ENCODE measurements at regions not wholly inside any gene's neighbourhood (a gene's known extent, or its start where the extent isn't known, plus 50 kb on each side); places are given as distances from the start of the nearest gene placed in this dataset.

GRCh38 chr1:87969040-87969439 lies 640.4 kb downstream of the LMO4 start:
- H3K4me3 ChIP-seq = no peak overlapping the region
- no peaks in the 10 kb centered on the region for H3K79me2 ChIP-seq (ENCODE audit: control insufficient read depth, insufficient read depth, low read length)
- CTCF ChIA-PET = interaction anchor here (0.5 kb wide), 1 partner anchor 94 kb away, joined by 3 read pairs; no protein-coding TSS in a partner anchor
- in situ Hi-C loops (cut with MboI) (no loop called here), intact Hi-C loops (cut with micrococcal nuclease; ENCODE audit: unreplicated experiment) (no loop called here)
- no peak for TF ChIP-seq NR2C1 (IDR thresholded peaks at IDR 0.05)
- TF ChIP-seq STAT1 (conservative IDR thresholded peaks at IDR 0.05) = no peak
- TF ChIP-seq, protein P1, sequence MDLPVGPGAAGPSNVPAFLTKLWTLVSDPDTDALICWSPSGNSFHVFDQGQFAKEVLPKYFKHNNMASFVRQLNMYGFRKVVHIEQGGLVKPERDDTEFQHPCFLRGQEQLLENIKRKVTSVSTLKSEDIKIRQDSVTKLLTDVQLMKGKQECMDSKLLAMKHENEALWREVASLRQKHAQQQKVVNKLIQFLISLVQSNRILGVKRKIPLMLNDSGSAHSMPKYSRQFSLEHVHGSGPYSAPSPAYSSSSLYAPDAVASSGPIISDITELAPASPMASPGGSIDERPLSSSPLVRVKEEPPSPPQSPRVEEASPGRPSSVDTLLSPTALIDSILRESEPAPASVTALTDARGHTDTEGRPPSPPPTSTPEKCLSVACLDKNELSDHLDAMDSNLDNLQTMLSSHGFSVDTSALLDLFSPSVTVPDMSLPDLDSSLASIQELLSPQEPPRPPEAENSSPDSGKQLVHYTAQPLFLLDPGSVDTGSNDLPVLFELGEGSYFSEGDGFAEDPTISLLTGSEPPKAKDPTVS (IDR thresholded peaks at IDR 0.05; ENCODE audit: low read depth, low read length) = no peak
- no peak for TF ChIP-seq NRF1 (conservative IDR thresholded peaks at IDR 0.05; ENCODE audit: low read depth, low read length)
- no peak for TF ChIP-seq ZNF622 (IDR thresholded peaks at IDR 0.05)
- no peak for TF ChIP-seq EP300 (IDR thresholded peaks at IDR 0.05; ENCODE audit: borderline replicate concordance in 1 of 2, control insufficient read depth in 1 of 2, low read depth in 2 of 2, low read length in 2 of 2)
- TF ChIP-seq RELA (IDR thresholded peaks at IDR 0.05; ENCODE audit: borderline replicate concordance, partially characterized antibody) = no peak
- TF ChIP-seq MEF2A (IDR thresholded peaks at IDR 0.05; ENCODE audit: insufficient read depth, low read depth, low read length) = no peak
- no peak for TF ChIP-seq SIN3A (IDR thresholded peaks at IDR 0.05; ENCODE audit: low read depth, low read length)
- no peak for TF ChIP-seq ZNF384 (IDR thresholded peaks at IDR 0.05; ENCODE audit: borderline replicate concordance, low read depth, low read length)
- TF ChIP-seq CEBPZ (IDR thresholded peaks at IDR 0.05; ENCODE audit: low read depth, low read length) = no peak
- no peak for TF ChIP-seq CREB1 (IDR thresholded peaks at IDR 0.05; ENCODE audit: low read depth)
- TF ChIP-seq ZZZ3 (IDR thresholded peaks at IDR 0.05; ENCODE audit: control insufficient read depth, insufficient read length, low read depth) = no peak
- TF ChIP-seq ETV6 (conservative IDR thresholded peaks at IDR 0.05 in 1 of 2, IDR thresholded peaks at IDR 0.05 in 1 of 2; ENCODE audit: borderline replicate concordance in 1 of 2, low read depth in 1 of 2) = no peak
- TF ChIP-seq JUNB (IDR thresholded peaks at IDR 0.05) = no peak
- H3K36me3 ChIP-seq (ENCODE audit: control insufficient read depth in 2 of 2, insufficient read depth in 2 of 2, low read length in 1 of 2) = no peaks in the 10 kb centered on the region
- no peak overlapping the region for H3K4me2 ChIP-seq (ENCODE audit: control insufficient read depth, insufficient read depth)
- H3K9me3 ChIP-seq (replicated peaks; ENCODE audit: control insufficient read depth, insufficient read depth, low read length) = no peaks in the 10 kb centered on the region
- no peak for DNase-seq (ENCODE audit: low read depth, low spot score)
- 0% methylated on average over 2 of the region's 2 CpGs for WGBS (ENCODE audit: insufficient coverage, insufficient replicate concordance, low lambda C conversion rate, missing lambda C conversion rate)
- H3K27ac ChIP-seq (ENCODE audit: control insufficient read depth, insufficient read depth) = no peak overlapping the region
- H3K4me1 ChIP-seq (ENCODE audit: control insufficient read depth, insufficient read depth, low read length) = no peaks in the 10 kb centered on the region
- BruUV-seq (replicated peaks) = no TSS peak
- no peak for FAIRE-seq
- H3K9ac ChIP-seq (ENCODE audit: control insufficient read depth, insufficient read depth, low read length) = no peak overlapping the region
- no peaks in the 10 kb centered on the region; a peak in 1 of 4 replicates for H3K27me3 ChIP-seq (replicated peaks in 1 of 2; ENCODE audit: control insufficient read depth in 2 of 2, insufficient read depth in 2 of 2, low read length in 1 of 2)
- peak; percentile 40; the same call in 2 of the 3 replicates for ATAC-seq
- POLR2A ChIA-PET = no interaction called here
- SMC1A ChIA-PET (ENCODE audit: uncharacterized antibody, unreplicated experiment) = no interaction called here
- H2AFZ ChIP-seq (ENCODE audit: control insufficient read depth, low read depth, low read length) = no peak overlapping the region
- no peaks in the 10 kb centered on the region for H4K20me1 ChIP-seq (ENCODE audit: control insufficient read depth, insufficient read depth)
- RAD21 ChIA-PET (ENCODE audit: unreplicated experiment) = interaction anchor here (0.6 kb wide), 1 partner anchor 928 kb away, joined by 3 read pairs; no protein-coding TSS in a partner anchor

Data from GM12878 (cell line).